Astrocyte of the cerebellum (primary cell): ENCODE measurements at regions not wholly inside any gene's neighbourhood (a gene's known extent, or its start where the extent isn't known, plus 50 kb on each side); places are given as distances from the start of the nearest gene placed in this dataset.

Source experiments
- DNase-seq: peaks from one replicate; pipeline ENCODE4 v3.0.0-alpha.2; 2011; ENCODE audit warnings: low read depth
- H3K4me3 ChIP-seq: 2 replicates; pipeline ENCODE4 v1.5.1; 2011; ENCODE audit warnings: mild to moderate bottlenecking, low read depth, low read length, moderate library complexity
- CTCF ChIP-seq: IDR thresholded peaks from 2 replicates; pipeline ENCODE4 v1.5.1; 2012; ENCODE audit warnings: low read length, low read depth, moderate library complexity, mild to moderate bottlenecking; ENCODE audit errors: missing control alignments
- in situ Hi-C: cut with HindIII; loops from 2 replicates; pipeline ENCODE4 v1.10.0; 2017; ENCODE audit warnings: low sequenced_read_pairs

GRCh38 chr12:40522837-40523236 is 169.4 kb upstream of the CNTN1 start:
- no peak for TF ChIP-seq CTCF
- in situ Hi-C loops, result no loop called here
- no peak overlapping the region for H3K4me3 ChIP-seq
- DNase-seq, result no peak

GRCh38 chr12:40525054-40525453 is 167.2 kb upstream of the CNTN1 start:
- DNase-seq, result no peak
- no peak for TF ChIP-seq CTCF
- no peak overlapping the region for H3K4me3 ChIP-seq
- in situ Hi-C loops, result no loop called here

DNA sequence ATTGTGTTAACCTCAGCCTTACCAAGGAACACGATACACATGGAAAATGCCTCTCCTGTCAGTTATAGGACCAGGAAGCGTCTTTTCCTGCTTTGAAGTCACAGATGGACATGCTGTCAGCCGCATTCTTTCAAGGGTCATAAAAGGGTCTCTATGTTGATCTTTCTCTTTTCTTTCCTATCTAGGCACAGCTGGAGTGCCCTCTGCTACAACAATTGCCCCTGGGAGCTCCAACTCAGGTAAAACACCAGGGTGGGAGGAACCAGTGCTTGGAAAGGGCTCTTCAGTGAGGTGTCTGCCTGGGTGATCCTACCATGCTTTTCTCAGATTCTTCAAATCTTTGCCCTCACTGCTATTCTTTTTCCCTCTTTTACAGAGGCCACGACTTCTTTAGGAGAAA is 157.4 kb upstream of the CNTN1 start:
- TF ChIP-seq CTCF, result no peak
- H3K4me3 ChIP-seq, result no peak overlapping the region
- DNase-seq, result no peak
- in situ Hi-C loops, result no loop called here

GRCh38 chr12:40551466-40551865 is 140.8 kb upstream of the CNTN1 start:
- no peak for DNase-seq
- TF ChIP-seq CTCF, result no peak
- in situ Hi-C loops, result no loop called here

DNA sequence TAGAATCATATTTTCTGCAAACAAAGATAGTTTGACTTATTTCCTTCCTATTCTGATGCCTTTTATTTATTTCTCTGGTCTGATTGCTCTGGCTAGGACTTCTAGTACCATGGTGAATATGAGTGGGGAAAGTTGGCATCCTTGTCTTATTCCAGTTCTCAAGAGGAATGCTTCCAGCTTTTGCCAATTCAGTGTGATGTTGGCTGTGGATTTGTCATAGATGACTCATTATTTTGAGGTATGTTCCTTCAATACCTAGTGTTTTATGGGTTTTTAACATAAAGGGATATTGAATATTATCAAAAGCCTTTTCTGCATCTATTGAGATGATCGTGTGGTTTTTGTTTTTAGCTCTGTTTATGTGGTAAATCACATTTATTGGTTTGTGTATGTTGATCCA is 139.4 kb upstream of the CNTN1 start:
- no peak for TF ChIP-seq CTCF
- in situ Hi-C loops, result no loop called here
- H3K4me3 ChIP-seq, result no peak overlapping the region
- no peak for DNase-seq

More at GRCh38 chr12:40551466-40551865, 140.8 kb upstream of the CNTN1 start:
- H3K4me3 ChIP-seq, result no peak overlapping the region

- in situ Hi-C loops, result no loop called here
- H3K4me3 ChIP-seq, result no peak overlapping the region
- no peak for TF ChIP-seq CTCF
- DNase-seq, result no peak
Measured at GRCh38 chr12:40557980-40558379, 134.3 kb upstream of the CNTN1 start.

GRCh38 chr12:40559865-40560264 is 132.4 kb upstream of the CNTN1 start:
- in situ Hi-C loops, result no loop called here
- no peak for DNase-seq
- TF ChIP-seq CTCF, result no peak
- H3K4me3 ChIP-seq, result no peak overlapping the region
